H1 (cell line): ENCODE measurements at regions not wholly inside any gene's neighbourhood (a gene's known extent, or its start where the extent isn't known, plus 50 kb on each side); places are given as distances from the start of the nearest gene placed in this dataset.

Experiments
- ASH2L ChIP-seq: fragments of 200-600, 300-600 bp; sonication (generic); IDR thresholded peaks from one replicate; pipeline ENCODE4 v1.7.1; 2017; ENCODE audit warnings: low read length
- ATF3 ChIP-seq: IDR thresholded peaks from 2 replicates; pipeline ENCODE4 v1.6.1; 2011; ENCODE audit warnings: low read depth, mild to moderate bottlenecking, low read length; ENCODE audit not compliant: insufficient read depth
- BACH1 ChIP-seq: IDR thresholded peaks from 2 replicates; pipeline ENCODE4 v1.6.1; 2012; ENCODE audit warnings: low read length, improper control_type of control experiment
- CBX8 ChIP-seq: fragments of 300-800, 300-1000 bp; sonication (generic); IDR thresholded peaks from 2 replicates; pipeline ENCODE4 v1.7.1; 2016; ENCODE audit warnings: low read depth, low read length, borderline replicate concordance
- CHD7 ChIP-seq: fragments of 300-600 bp; sonication (generic); IDR thresholded peaks from 2 replicates; pipeline ENCODE4 v1.7.1; 2012; ENCODE audit warnings: low read length, moderate library complexity, mild to moderate bottlenecking, inconsistent platforms; ENCODE audit not compliant: insufficient replicate concordance
- CREB1 ChIP-seq: IDR thresholded peaks from 2 replicates; pipeline ENCODE4 v1.6.1; 2012; ENCODE audit warnings: inconsistent platforms
- HDAC2 ChIP-seq, 2 experiments: fragments of 300-600 bp in 1 of 2; sonication (generic) in 1 of 2; IDR thresholded peaks; 2 replicates each; pipeline ENCODE4 v1.6.1; 2011 to 2012; ENCODE audit warnings: low read depth in 2 of 2, low read length in 2 of 2, mild to moderate bottlenecking in 2 of 2, moderate library complexity in 2 of 2, borderline replicate concordance in 1 of 2, inconsistent platforms in 1 of 2
- RFX5 ChIP-seq: IDR thresholded peaks from 2 replicates; pipeline ENCODE4 v1.6.1; 2011; ENCODE audit warnings: low read depth, low read length, improper control_type of control experiment, borderline replicate concordance
- SP4 ChIP-seq: IDR thresholded peaks from 2 replicates; pipeline ENCODE4 v1.6.1; 2012; ENCODE audit warnings: low read length, inconsistent platforms
- ZNF274 ChIP-seq: IDR thresholded peaks from 2 replicates; pipeline ENCODE4 v1.7.0; 2012; ENCODE audit warnings: low read length, borderline replicate concordance; ENCODE audit errors: extremely low read depth

- TF ChIP-seq CHD7 (no peak), SP4 (no peak), CREB1 (no peak), ATF3 (no peak), ASH2L (no peak), RFX5 (no peak), ZNF274 (no peak), CBX8 (no peak), BACH1 (no peak), HDAC2 (IDR thresholded peaks at IDR 0.05; ENCODE audit: borderline replicate concordance in 1 of 2, low read depth in 2 of 2, low read length in 2 of 2) (no peak)
Measured at GRCh38 chr12:34404377-34405285, 382.3 kb downstream of the ALG10 start (continued).
